ENCODE measurements at regions not wholly inside any gene's neighbourhood (a gene's known extent, or its start where the extent isn't known, plus 50 kb on each side); places are given as distances from the start of the nearest gene placed in this dataset.

- Histone ChIP-seq H3K27ac (no peak overlapping the region), H3K4me1 (no peaks in the 10 kb centered on the region), H3K4me3 (no peak overlapping the region), H3K27me3 (no peaks in the 10 kb centered on the region), H3K36me3 (no peaks in the 10 kb centered on the region), H3K9me3 (peaks cover 0 to 9% (median 3%) of the 10 kb centered on the region in 4 donors)
- TF ChIP-seq EP300 (IDR thresholded peaks at IDR 0.05): no peak
- TF ChIP-seq POLR2A (IDR thresholded peaks at IDR 0.05): no peak
- TF ChIP-seq POLR2AphosphoS5 (IDR thresholded peaks at IDR 0.05): no peak
- no peak for TF ChIP-seq CTCF (IDR thresholded peaks at IDR 0.05)
- no peak for DNase-seq
- intact Hi-C loops (cut with DNase I; ENCODE audit: low total_unique reads): no loop called here
- 88 to 98% (median 97%) methylated on average over 2 of the region's 2 CpGs for WGBS, 5 donors
Measured at GRCh38 chr5:118430076-118430475, 558.3 kb downstream of the DTWD2 start.

GRCh38 chr5:118407958-118408357 is 580.4 kb downstream of the DTWD2 start:
- peaks cover 0 to 6% (median 0%) of the 10 kb centered on the region in 4 donors for H3K9me3 ChIP-seq
- TF ChIP-seq CTCF (IDR thresholded peaks at IDR 0.05) (no peak), POLR2AphosphoS5 (IDR thresholded peaks at IDR 0.05) (no peak)
- H3K36me3 ChIP-seq: no peaks in the 10 kb centered on the region
- no peak overlapping the region for H3K4me3 ChIP-seq
- no peaks in the 10 kb centered on the region for H3K4me1 ChIP-seq
- no peak overlapping the region for H3K27ac ChIP-seq
- intact Hi-C loops (cut with DNase I; ENCODE audit: low total_unique reads): no loop called here
- peak in 1 of 2 donors; percentile 9 for DNase-seq
- no peaks in the 10 kb centered on the region for H3K27me3 ChIP-seq

GRCh38 chr5:118405650-118406061 is 582.7 kb downstream of the DTWD2 start:
- Histone ChIP-seq H3K9me3 (peaks cover 0 to 12% (median 0%) of the 10 kb centered on the region in 4 donors), H3K4me3 (no peak overlapping the region), H3K27ac (no peak overlapping the region), H3K27me3 (no peaks in the 10 kb centered on the region), H3K36me3 (no peaks in the 10 kb centered on the region), H3K4me1 (no peaks in the 10 kb centered on the region)
- peak in 1 of 2 donors; percentile 36 for DNase-seq
- WGBS, 5 donors: 43 to 57% (median 56%) methylated on average over 3 to 5 of the region's 5 CpGs
- TF ChIP-seq POLR2AphosphoS5 (IDR thresholded peaks at IDR 0.05): no peak
- no peak for TF ChIP-seq EP300 (IDR thresholded peaks at IDR 0.05)
- TF ChIP-seq CTCF (IDR thresholded peaks at IDR 0.05): no peak
- TF ChIP-seq POLR2A (IDR thresholded peaks at IDR 0.05): no peak
- intact Hi-C loops (cut with DNase I; ENCODE audit: low total_unique reads): no loop called here

GRCh38 chr5:118397236-118397635 is 591.1 kb downstream of the DTWD2 start:
- H3K27me3 ChIP-seq: no peaks in the 10 kb centered on the region
- no peaks in the 10 kb centered on the region for H3K4me1 ChIP-seq
- TF ChIP-seq CTCF (IDR thresholded peaks at IDR 0.05) (no peak), EP300 (IDR thresholded peaks at IDR 0.05) (no peak), POLR2AphosphoS5 (IDR thresholded peaks at IDR 0.05) (no peak), POLR2A (IDR thresholded peaks at IDR 0.05) (no peak)
- intact Hi-C loops (cut with DNase I; ENCODE audit: low total_unique reads): no loop called here
- H3K27ac ChIP-seq: no peak overlapping the region
- no peak for DNase-seq
- WGBS, 5 donors: 68 to 77% (median 73%) methylated on average over 4 of the region's 4 CpGs
- H3K4me3 ChIP-seq: no peak overlapping the region
- H3K36me3 ChIP-seq: no peaks in the 10 kb centered on the region
- H3K9me3 ChIP-seq: peaks cover 0 to 6% (median 0%) of the 10 kb centered on the region in 4 donors
